Brain microvascular endothelial cell (primary cell): ENCODE measurements at regions not wholly inside any gene's neighbourhood (a gene's known extent, or its start where the extent isn't known, plus 50 kb on each side); places are given as distances from the start of the nearest gene placed in this dataset.

Experiments used
- DNase-seq: peaks from one replicate; pipeline ENCODE4 v3.0.0-alpha.2; 2020
- H3K27ac ChIP-seq: fragments of 250-450 bp; sonication (Bioruptor Pico); 2 replicates; pipeline ENCODE4 v1.5.1; 2020; ENCODE audit warnings: mild to moderate bottlenecking, moderate library complexity
- H3K27me3 ChIP-seq: fragments of 250-450 bp; sonication (Bioruptor Pico); replicated peaks from 2 replicates; pipeline ENCODE4 v1.5.1; 2020; ENCODE audit warnings: mild to moderate bottlenecking
- H3K36me3 ChIP-seq: fragments of 250-450 bp; sonication (Bioruptor Pico); replicated peaks from 2 replicates; pipeline ENCODE4 v1.5.1; 2020; ENCODE audit warnings: mild to moderate bottlenecking
- H3K4me3 ChIP-seq: 2 replicates; pipeline ENCODE4 v1.5.1; 2011; ENCODE audit warnings: low read depth, mild to moderate bottlenecking, control low read depth, low read length, moderate library complexity
- CTCF ChIP-seq: IDR thresholded peaks from 2 replicates; pipeline ENCODE4 v1.5.1; 2011; ENCODE audit warnings: low read depth, mild to moderate bottlenecking, moderate library complexity, low read length, control low read depth, inconsistent platforms; ENCODE audit errors: missing control alignments
- in situ Hi-C: cut with HindIII; loops from 2 replicates; pipeline ENCODE4 v1.10.0; 2017; ENCODE audit warnings: low sequenced_read_pairs, low pct_ligation_motif_present

DNA sequence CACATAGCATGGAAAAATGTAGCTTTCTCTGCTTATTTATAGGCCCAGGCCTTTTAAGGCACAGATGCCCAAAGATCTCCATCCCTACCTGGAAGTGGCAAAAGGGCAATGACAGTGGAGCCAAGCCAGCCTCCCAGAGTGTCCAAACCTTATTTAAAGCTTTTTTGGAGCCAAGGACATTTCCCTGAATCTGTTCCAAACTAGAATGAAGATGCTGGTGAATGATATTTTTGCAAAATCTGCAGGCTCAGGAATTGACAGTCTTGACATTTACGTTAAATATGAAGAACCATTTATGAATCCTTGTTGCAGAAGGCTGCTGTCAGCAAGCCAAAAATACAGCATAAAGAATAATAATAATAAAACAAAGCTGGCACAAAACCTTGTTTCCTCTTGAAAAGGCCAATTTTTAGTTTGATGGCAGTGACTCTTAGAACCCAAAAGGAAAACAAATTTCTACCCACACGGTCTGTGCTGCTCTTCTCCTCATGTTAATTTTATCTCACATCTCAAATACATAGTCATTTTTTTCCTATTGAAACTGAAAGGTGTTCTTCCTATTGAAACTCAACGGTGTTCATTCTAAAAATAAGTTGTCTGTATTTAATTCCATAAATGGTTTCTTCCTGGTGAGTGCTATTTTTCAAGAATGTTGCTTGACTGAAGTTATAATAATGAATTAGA lies 206.3 kb upstream of the TBL1X start:
- no peak overlapping the region for H3K4me3 ChIP-seq
- no peaks in the 10 kb centered on the region for H3K36me3 ChIP-seq
- in situ Hi-C loops = no loop called here
- H3K27ac ChIP-seq = no peak overlapping the region
- no peaks in the 10 kb centered on the region for H3K27me3 ChIP-seq
- no peak for TF ChIP-seq CTCF
- DNase-seq = no peak

DNA sequence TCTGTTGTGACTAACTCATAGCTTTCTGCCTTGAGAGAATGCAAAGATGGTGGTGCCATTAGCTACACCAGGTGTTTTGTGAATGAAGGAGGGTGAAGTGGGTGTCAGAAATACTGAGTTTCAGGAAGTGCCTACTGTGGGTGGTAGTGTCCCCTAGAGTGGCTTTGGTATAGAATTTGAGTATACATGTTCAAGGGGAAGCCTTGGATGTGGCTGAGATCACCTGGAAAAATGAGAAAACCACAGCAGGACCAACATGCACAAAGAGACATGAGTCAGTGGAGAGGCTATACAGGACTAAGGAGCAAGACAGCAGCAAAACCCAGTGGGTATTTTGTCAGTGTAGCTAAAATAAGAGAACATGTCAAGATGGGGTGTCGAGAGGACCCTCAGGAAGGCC lies 204.3 kb upstream of the TBL1X start:
- no peak for TF ChIP-seq CTCF
- no peaks in the 10 kb centered on the region for H3K36me3 ChIP-seq
- in situ Hi-C loops = no loop called here
- no peaks in the 10 kb centered on the region for H3K27me3 ChIP-seq
- H3K27ac ChIP-seq = no peak overlapping the region
- H3K4me3 ChIP-seq = no peak overlapping the region
- DNase-seq = no peak

- H3K27me3 ChIP-seq = no peaks in the 10 kb centered on the region
- no peaks in the 10 kb centered on the region for H3K36me3 ChIP-seq
- no peak overlapping the region for H3K27ac ChIP-seq
- in situ Hi-C loops = no loop called here
- H3K4me3 ChIP-seq = no peak overlapping the region
- no peak for TF ChIP-seq CTCF
- DNase-seq = no peak
Measured at GRCh38 chrX:9267415-9267814, 197.4 kb upstream of the TBL1X start.

GRCh38 chrX:9269134-9269533 lies 195.7 kb upstream of the TBL1X start:
- Histone ChIP-seq H3K27ac (no peak overlapping the region), H3K27me3 (no peaks in the 10 kb centered on the region), H3K4me3 (no peak overlapping the region), H3K36me3 (no peaks in the 10 kb centered on the region)
- in situ Hi-C loops = no loop called here
- TF ChIP-seq CTCF = no peak
- DNase-seq = no peak

- in situ Hi-C loops = no loop called here
- Histone ChIP-seq H3K27me3 (no peaks in the 10 kb centered on the region), H3K4me3 (no peak overlapping the region), H3K36me3 (no peaks in the 10 kb centered on the region), H3K27ac (no peak overlapping the region)
- no peak for DNase-seq
- TF ChIP-seq CTCF = no peak
Measured at GRCh38 chrX:9271789-9272525, 192.9 kb upstream of the TBL1X start.
